Astrocyte of the cerebellum (primary cell): ENCODE measurements at regions not wholly inside any gene's neighbourhood (a gene's known extent, or its start where the extent isn't known, plus 50 kb on each side); places are given as distances from the start of the nearest gene placed in this dataset.

Source experiments
- DNase-seq: peaks from one replicate; pipeline ENCODE4 v3.0.0-alpha.2; 2011; ENCODE audit warnings: low read depth
- H3K4me3 ChIP-seq: 2 replicates; pipeline ENCODE4 v1.5.1; 2011; ENCODE audit warnings: mild to moderate bottlenecking, low read depth, low read length, moderate library complexity
- in situ Hi-C: cut with HindIII; loops from 2 replicates; pipeline ENCODE4 v1.10.0; 2017; ENCODE audit warnings: low sequenced_read_pairs
- TF ChIP-seq, protein P1 (sequence below): IDR thresholded peaks from 2 replicates; pipeline ENCODE4 v1.5.1; 2012; ENCODE audit warnings: low read length, low read depth, moderate library complexity, mild to moderate bottlenecking; ENCODE audit errors: missing control alignments

DNA sequence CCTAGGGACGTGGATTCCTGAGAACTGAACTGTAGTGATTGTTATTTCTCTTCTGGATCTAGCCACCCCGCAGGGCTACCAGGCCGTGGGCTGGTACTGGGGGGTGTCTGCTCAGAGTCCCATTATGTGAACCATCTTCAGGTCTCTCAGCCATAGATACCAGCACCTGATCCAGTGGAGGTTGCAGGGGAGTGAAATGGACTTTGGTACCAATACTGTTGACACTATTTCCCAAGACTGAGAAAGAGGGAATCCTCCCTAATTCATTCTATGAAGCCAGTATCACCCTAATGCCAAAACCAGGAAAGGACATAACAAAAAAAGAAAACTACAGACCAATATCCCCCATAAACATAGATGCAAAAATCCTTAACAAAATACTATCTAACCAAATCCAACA lies 237.0 kb upstream of the AGTR1 start:
- no peak overlapping the region for H3K4me3 ChIP-seq
- no peak for DNase-seq
- in situ Hi-C loops, result no loop called here
- TF ChIP-seq, protein P1, sequence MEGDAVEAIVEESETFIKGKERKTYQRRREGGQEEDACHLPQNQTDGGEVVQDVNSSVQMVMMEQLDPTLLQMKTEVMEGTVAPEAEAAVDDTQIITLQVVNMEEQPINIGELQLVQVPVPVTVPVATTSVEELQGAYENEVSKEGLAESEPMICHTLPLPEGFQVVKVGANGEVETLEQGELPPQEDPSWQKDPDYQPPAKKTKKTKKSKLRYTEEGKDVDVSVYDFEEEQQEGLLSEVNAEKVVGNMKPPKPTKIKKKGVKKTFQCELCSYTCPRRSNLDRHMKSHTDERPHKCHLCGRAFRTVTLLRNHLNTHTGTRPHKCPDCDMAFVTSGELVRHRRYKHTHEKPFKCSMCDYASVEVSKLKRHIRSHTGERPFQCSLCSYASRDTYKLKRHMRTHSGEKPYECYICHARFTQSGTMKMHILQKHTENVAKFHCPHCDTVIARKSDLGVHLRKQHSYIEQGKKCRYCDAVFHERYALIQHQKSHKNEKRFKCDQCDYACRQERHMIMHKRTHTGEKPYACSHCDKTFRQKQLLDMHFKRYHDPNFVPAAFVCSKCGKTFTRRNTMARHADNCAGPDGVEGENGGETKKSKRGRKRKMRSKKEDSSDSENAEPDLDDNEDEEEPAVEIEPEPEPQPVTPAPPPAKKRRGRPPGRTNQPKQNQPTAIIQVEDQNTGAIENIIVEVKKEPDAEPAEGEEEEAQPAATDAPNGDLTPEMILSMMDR, result no peak

DNA sequence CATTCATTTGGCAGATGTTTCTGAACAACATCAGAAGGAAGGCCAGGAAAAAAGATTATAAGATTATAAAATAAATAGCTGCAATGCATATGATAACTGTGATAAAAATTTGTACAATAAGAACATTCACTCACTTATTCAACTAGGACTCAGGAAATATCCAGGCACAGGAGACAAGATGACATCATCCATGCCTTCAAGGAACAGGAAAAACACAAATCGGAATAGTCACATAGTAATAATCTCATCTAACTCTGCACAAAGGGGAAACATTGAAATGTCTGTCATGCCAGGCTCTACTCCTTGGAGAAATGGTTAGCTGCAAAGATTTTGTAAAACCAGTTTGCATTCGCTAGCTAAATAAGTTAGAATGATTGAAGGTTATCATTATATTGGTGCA lies 233.5 kb upstream of the AGTR1 start:
- H3K4me3 ChIP-seq, result no peak overlapping the region
- in situ Hi-C loops, result no loop called here
- TF ChIP-seq, protein P1, result no peak
- no peak for DNase-seq

DNA sequence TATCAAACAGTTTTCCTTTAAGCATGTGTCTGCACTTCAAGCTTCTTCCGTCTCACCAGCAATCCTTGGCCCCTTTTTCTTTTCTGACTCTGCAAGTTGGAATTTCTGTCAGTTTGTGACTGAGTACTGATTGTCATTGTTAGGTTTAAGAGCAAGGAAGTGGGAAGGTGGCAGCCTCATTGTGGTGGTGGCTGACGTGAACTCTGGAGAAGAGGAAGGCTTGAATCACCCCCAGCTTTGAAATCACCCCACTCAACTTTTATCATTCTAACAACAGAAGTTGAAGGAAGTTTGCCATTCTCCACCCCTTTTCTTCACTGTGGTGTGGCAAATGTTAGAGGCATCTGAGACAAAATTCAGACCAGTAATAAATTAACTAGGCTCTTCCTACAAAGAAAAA lies 231.6 kb upstream of the AGTR1 start:
- H3K4me3 ChIP-seq, result no peak overlapping the region
- TF ChIP-seq, protein P1, result no peak
- in situ Hi-C loops, result no loop called here
- DNase-seq, result peak; percentile 9

DNA sequence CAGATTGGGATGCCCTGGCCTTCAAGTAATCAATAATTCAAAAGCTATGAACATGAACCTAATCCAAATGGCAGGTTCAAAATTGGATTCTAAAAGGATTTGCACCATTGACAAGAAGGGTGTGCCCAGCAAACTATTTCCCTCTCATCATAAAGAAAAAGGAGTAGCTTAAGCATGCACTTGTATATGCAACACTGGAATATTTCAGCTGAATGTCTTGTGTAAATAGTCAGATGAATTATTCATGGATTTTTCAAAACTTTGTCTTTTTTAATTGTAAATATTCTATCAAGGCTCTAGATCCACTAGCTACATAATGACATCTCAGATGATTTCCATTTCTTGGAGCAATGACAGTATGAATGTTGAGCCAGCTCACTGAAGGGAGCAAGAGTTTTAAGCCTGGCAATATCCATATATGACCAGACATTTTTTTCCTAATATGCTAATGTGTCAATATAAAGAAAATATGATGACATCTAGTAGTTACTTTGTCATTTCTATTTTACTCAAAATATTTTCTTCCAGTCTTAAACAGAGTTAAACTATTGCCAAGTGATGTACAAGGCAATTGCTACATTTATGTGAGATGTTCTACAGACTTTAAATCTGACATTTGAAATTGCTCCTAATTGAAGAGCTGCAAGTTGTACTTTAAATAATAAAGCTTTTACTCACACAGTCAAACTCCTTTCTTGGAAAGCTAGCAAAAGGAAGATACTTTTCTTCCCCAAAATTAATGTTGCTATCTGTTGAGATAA lies 230.5 kb upstream of the AGTR1 start:
- in situ Hi-C loops, result no loop called here

DNA sequence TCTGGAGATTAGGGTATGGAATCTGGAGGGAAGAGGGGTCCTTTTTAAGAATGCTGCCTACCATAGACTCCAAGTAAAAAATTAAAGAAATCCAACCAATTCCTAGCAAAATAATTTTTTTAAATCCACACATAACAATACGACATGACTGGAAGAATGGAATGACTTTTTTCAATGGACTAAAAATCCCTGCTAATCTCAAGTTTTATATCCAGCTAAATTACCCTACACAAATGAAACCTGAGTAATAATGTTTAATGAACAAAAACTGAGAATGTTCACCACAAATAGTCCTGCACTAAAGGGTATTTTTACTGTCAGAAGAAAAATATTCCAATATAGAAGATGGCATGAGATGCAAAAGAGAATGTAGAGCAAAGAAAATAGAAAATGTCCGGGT lies 220.3 kb upstream of the AGTR1 start:
- H3K4me3 ChIP-seq, result no peak overlapping the region
- in situ Hi-C loops, result no loop called here
- DNase-seq, result no peak
- TF ChIP-seq, protein P1, result no peak

More for the DNA sequence above, 230.5 kb upstream of the AGTR1 start:
- no peak overlapping the region for H3K4me3 ChIP-seq
- no peak for DNase-seq
- TF ChIP-seq, protein P1, result no peak

DNA sequence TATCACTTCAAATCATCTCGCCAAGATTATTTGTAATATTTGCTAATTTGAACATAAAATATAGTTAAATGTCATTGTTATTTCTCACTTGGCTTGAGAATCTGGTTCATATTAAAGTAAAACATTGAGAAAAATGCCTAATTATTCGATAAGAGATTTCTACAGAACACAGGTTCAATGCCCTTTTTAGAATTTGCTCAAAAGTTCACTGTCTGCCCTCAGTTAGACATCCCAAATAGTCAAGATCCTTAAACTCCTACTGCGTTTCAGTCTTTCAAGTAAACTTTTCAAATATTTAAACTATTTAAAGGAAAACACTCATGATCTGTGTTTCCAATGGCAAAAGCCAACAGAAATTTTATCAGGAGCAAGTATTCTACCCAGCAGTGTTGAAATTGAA lies 204.1 kb upstream of the AGTR1 start:
- in situ Hi-C loops, result no loop called here
- DNase-seq, result no peak
- TF ChIP-seq, protein P1, result no peak
- no peak overlapping the region for H3K4me3 ChIP-seq
